GM23338 (cell line): ENCODE measurements at regions not wholly inside any gene's neighbourhood (a gene's known extent, or its start where the extent isn't known, plus 50 kb on each side); places are given as distances from the start of the nearest gene placed in this dataset.
"Not testable (repeated sequence)": the region's sequence is repeated elsewhere in the genome, so short reads cannot be mapped to it uniquely, and the experiment has no call there.

ENCODE experiments used
- ATAC-seq: fragments of 200-7000 bp; cut with Tn5 transposase; 3 replicates; pipeline ENCODE4 v1.9.1; 2020
- DNase-seq: peaks from one replicate; pipeline ENCODE4 v3.0.0-alpha.2; 2015; ENCODE audit warnings: low spot score
- H2AFZ ChIP-seq: fragments of 200-600 bp; sonication (generic); 2 replicates; pipeline ENCODE4 v1.8.0; 2016; ENCODE audit warnings: antibody characterized with exemption, mild to moderate bottlenecking, moderate library complexity
- H3F3A ChIP-seq: fragments of 200-600 bp; sonication (generic); replicated peaks from 2 replicates; pipeline ENCODE4 v1.8.0; 2017; ENCODE audit warnings: antibody characterized with exemption, mixed run types, low read depth
- H3K27ac ChIP-seq: fragments of 200-600 bp; sonication (generic); 2 replicates; pipeline ENCODE4 v1.6.1; 2016; ENCODE audit warnings: low read depth
- H3K27me3 ChIP-seq: fragments of 200-600 bp; sonication (generic); 2 replicates; pipeline ENCODE4 v1.8.0; 2016; ENCODE audit warnings: mild to moderate bottlenecking, mixed run types, moderate library complexity; ENCODE audit not compliant: insufficient read depth
- H3K36me3 ChIP-seq: fragments of 200-600 bp; sonication (generic); 2 replicates; pipeline ENCODE4 v1.8.0; 2016; ENCODE audit warnings: mild to moderate bottlenecking; ENCODE audit not compliant: insufficient read depth
- H3K4me1 ChIP-seq: fragments of 200-600 bp; sonication (generic); 2 replicates; pipeline ENCODE4 v1.8.0; 2016; ENCODE audit warnings: mild to moderate bottlenecking, moderate library complexity; ENCODE audit not compliant: insufficient read depth
- H3K4me2 ChIP-seq: fragments of 200-600 bp; sonication (generic); 2 replicates; pipeline ENCODE4 v1.7.1; 2017; ENCODE audit warnings: mixed run types
- H3K4me3 ChIP-seq: fragments of 200-600 bp; sonication (generic); 2 replicates; pipeline ENCODE4 v1.6.1; 2016; ENCODE audit warnings: mixed run types
- H3K79me2 ChIP-seq: fragments of 200-600 bp; sonication (generic); replicated peaks from 2 replicates; pipeline ENCODE4 v1.8.0; 2017; ENCODE audit warnings: mild to moderate bottlenecking; ENCODE audit not compliant: insufficient read depth
- H3K9me2 ChIP-seq: fragments of 200-600 bp; sonication (generic); 2 replicates; pipeline ENCODE4 v1.8.0; 2017; ENCODE audit not compliant: insufficient read depth
- H4K20me1 ChIP-seq: fragments of 200-600 bp; sonication (generic); replicated peaks from 2 replicates; pipeline ENCODE4 v1.8.0; 2017; ENCODE audit warnings: mild to moderate bottlenecking; ENCODE audit not compliant: insufficient read depth
- H3K27ac Mint-ChIP-seq: 2 replicates; pipeline ENCODE4 v1.8.0; 2020; ENCODE audit warnings: inconsistent platforms, mild to moderate bottlenecking, moderate library complexity, mixed read lengths
- H3K27me3 Mint-ChIP-seq: 3 replicates; pipeline ENCODE4 v1.8.0; 2022; ENCODE audit warnings: low read depth, mild to moderate bottlenecking, moderate library complexity, mixed read lengths, inconsistent platforms; ENCODE audit not compliant: insufficient read depth, poor library complexity
- H3K36me3 Mint-ChIP-seq: 3 replicates; pipeline ENCODE4 v1.8.0; 2021; ENCODE audit warnings: low read depth, mild to moderate bottlenecking, inconsistent platforms, moderate library complexity, mixed read lengths
- H3K4me1 Mint-ChIP-seq: 3 replicates; pipeline ENCODE4 v1.8.0; 2020; ENCODE audit warnings: mild to moderate bottlenecking, inconsistent platforms, mixed read lengths
- H3K4me3 Mint-ChIP-seq: 3 replicates; pipeline ENCODE4 v1.8.0; 2021; ENCODE audit warnings: moderate library complexity, mild to moderate bottlenecking, inconsistent platforms, mixed read lengths
- H3K9me3 Mint-ChIP-seq: 3 replicates; pipeline ENCODE4 v1.8.0; 2020; ENCODE audit warnings: moderate library complexity, mild to moderate bottlenecking, inconsistent platforms, mixed read lengths
- CREB1 ChIP-seq: fragments of 250-450 bp; sonication (Bioruptor Pico); IDR thresholded peaks from 2 replicates; pipeline ENCODE4 v1.5.0; 2020; ENCODE audit warnings: low read depth, mild to moderate bottlenecking, moderate library complexity
- EZH2phosphoT487 ChIP-seq: fragments of 200-600 bp; sonication (generic); IDR thresholded peaks from one replicate; pipeline ENCODE4 v1.8.1; 2018; ENCODE audit warnings: antibody characterized with exemption; ENCODE audit not compliant: unreplicated experiment
- NANOG ChIP-seq: IDR thresholded peaks from 2 replicates; pipeline ENCODE4 v1.6.1; 2016; ENCODE audit warnings: antibody characterized with exemption, borderline replicate concordance
- POLR2AphosphoS5 ChIP-seq: IDR thresholded peaks from 2 replicates; pipeline ENCODE4 v1.6.1; 2016; ENCODE audit warnings: antibody characterized with exemption, low read depth
- STAT1 ChIP-seq: IDR thresholded peaks from one replicate; pipeline ENCODE4 v1.6.1; 2016; ENCODE audit warnings: antibody characterized with exemption; ENCODE audit not compliant: unreplicated experiment
- ZNF114 ChIP-seq: fragments of 250-450 bp; sonication (Bioruptor Pico); IDR thresholded peaks from 2 replicates; pipeline ENCODE4 v1.5.0; 2020; ENCODE audit warnings: mild to moderate bottlenecking, moderate library complexity
- ZNF331 ChIP-seq: fragments of 250-450 bp; sonication (Bioruptor Pico); IDR thresholded peaks from 2 replicates; pipeline ENCODE4 v1.5.0; 2020; ENCODE audit warnings: low read depth, mild to moderate bottlenecking, moderate library complexity
- TF ChIP-seq, protein P1 (sequence below), 2 experiments: fragments of 200-600 bp in 1 of 2; sonication (generic) in 1 of 2; conservative IDR thresholded peaks; 2 replicates each; pipeline versions ENCODE4 v1.5.1 to v1.6.1; 2016 to 2017; ENCODE audit warnings: antibody characterized with exemption in 2 of 2, low read depth in 2 of 2, mild to moderate bottlenecking in 2 of 2, moderate library complexity in 1 of 2
- TF ChIP-seq, protein P2 (sequence below): IDR thresholded peaks from 2 replicates; pipeline ENCODE4 v1.6.1; 2016; ENCODE audit warnings: antibody characterized with exemption
- TF ChIP-seq, protein P3 (sequence below): IDR thresholded peaks from one replicate; pipeline ENCODE4 v1.6.1; 2018; ENCODE audit warnings: antibody characterized with exemption; ENCODE audit not compliant: unreplicated experiment
- TF ChIP-seq, protein P4 (sequence below): fragments of 250-450 bp; sonication (Bioruptor Pico); IDR thresholded peaks from 2 replicates; pipeline ENCODE4 v1.5.0; 2020; ENCODE audit warnings: mild to moderate bottlenecking, moderate library complexity

DNA sequence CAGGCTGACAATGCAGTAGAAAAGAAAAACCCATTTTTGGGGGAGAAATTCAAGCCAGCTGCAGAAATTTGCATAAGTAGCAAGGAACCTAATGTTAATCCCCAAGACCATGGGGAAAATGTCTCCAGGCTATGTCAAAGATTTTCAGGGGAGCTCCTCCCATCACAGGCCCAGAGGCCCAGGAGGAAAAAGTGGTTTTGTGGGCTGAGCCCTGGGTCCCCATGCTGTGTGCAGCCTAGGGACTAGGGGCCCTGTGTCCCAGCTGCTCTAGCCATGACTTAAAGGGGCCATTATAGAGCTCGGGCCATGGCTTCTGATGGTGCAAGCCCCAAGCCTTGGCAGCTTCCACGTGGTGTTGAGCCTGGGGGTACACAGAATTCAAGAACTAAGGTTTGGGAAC, 719.0 kb downstream of the TLE1 start:
- H3K4me1 Mint-ChIP-seq = peaks cover 11% of the 10 kb centered on the region
- H3K4me3 Mint-ChIP-seq, H3K27ac Mint-ChIP-seq, H3F3A ChIP-seq, DNase-seq, H3K27me3 ChIP-seq, H3K4me1 ChIP-seq, H3K4me3 ChIP-seq, H3K27me3 Mint-ChIP-seq, H3K27ac ChIP-seq, H3K9me2 ChIP-seq, H4K20me1 ChIP-seq, H3K36me3 ChIP-seq, H2AFZ ChIP-seq, ATAC-seq, H3K4me2 ChIP-seq, H3K79me2 ChIP-seq: not testable (repeated sequence)
- H3K36me3 Mint-ChIP-seq = peaks cover 45% of the 10 kb centered on the region
- H3K9me3 Mint-ChIP-seq = peaks cover 45% of the 10 kb centered on the region

DNA sequence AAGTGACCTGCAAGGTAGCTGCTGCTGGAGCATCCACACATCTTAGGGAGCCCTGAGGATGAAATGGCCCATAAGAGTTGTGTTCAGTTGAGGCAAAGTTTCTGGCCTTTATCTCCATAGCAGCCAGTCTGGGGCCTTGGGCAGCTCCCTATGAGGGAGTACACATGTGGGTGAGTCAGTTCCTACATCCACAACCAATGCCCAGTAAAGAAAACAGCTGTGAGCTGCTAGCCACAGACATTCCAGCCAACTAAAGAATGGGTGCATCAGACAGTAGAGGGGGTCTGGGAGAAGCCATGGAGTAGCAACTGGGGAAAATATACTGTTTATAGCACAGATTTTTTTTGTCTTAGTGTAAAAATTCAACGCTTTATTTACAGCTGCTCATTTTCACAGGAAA, 720.7 kb downstream of the TLE1 start:
- peaks cover 2% of the 10 kb centered on the region; the same call in 1 of the 3 replicates for H3K4me1 Mint-ChIP-seq
- Histone ChIP-seq H3K27me3 (no peaks in the 10 kb centered on the region), H3K27ac (no peak overlapping the region), H2AFZ (no peak overlapping the region), H3K36me3 (no peaks in the 10 kb centered on the region), H3K4me2 (no peak overlapping the region), H4K20me1 (no peaks in the 10 kb centered on the region), H3F3A (no peaks in the 10 kb centered on the region), H3K4me3 (no peak overlapping the region), H3K4me1 (no peaks in the 10 kb centered on the region), H3K9me2 (0 out of 2 replicates have a peak, but pooled peaks cover 9% of the 10 kb centered on the region), H3K79me2 (no peaks in the 10 kb centered on the region)
- no peaks in the 10 kb centered on the region for H3K27me3 Mint-ChIP-seq
- H3K27ac Mint-ChIP-seq = no peak overlapping the region
- no peak for ATAC-seq
- H3K9me3 Mint-ChIP-seq = peaks cover 30% of the 10 kb centered on the region
- no peak for DNase-seq
- H3K4me3 Mint-ChIP-seq = no peak overlapping the region
- peaks cover 31% of the 10 kb centered on the region for H3K36me3 Mint-ChIP-seq
- TF ChIP-seq ZNF114 (CRISPR knock-in tag) = no peak
- TF ChIP-seq, protein P1, sequence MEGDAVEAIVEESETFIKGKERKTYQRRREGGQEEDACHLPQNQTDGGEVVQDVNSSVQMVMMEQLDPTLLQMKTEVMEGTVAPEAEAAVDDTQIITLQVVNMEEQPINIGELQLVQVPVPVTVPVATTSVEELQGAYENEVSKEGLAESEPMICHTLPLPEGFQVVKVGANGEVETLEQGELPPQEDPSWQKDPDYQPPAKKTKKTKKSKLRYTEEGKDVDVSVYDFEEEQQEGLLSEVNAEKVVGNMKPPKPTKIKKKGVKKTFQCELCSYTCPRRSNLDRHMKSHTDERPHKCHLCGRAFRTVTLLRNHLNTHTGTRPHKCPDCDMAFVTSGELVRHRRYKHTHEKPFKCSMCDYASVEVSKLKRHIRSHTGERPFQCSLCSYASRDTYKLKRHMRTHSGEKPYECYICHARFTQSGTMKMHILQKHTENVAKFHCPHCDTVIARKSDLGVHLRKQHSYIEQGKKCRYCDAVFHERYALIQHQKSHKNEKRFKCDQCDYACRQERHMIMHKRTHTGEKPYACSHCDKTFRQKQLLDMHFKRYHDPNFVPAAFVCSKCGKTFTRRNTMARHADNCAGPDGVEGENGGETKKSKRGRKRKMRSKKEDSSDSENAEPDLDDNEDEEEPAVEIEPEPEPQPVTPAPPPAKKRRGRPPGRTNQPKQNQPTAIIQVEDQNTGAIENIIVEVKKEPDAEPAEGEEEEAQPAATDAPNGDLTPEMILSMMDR (conservative IDR thresholded peaks at IDR 0.05; ENCODE audit: low read depth in 2 of 2) = no peak
- TF ChIP-seq, protein P2, sequence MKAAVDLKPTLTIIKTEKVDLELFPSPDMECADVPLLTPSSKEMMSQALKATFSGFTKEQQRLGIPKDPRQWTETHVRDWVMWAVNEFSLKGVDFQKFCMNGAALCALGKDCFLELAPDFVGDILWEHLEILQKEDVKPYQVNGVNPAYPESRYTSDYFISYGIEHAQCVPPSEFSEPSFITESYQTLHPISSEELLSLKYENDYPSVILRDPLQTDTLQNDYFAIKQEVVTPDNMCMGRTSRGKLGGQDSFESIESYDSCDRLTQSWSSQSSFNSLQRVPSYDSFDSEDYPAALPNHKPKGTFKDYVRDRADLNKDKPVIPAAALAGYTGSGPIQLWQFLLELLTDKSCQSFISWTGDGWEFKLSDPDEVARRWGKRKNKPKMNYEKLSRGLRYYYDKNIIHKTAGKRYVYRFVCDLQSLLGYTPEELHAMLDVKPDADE = no peak
- no peak for TF ChIP-seq EZH2phosphoT487
- no peak for TF ChIP-seq CREB1 (CRISPR knock-in tag)
- TF ChIP-seq, protein P3, sequence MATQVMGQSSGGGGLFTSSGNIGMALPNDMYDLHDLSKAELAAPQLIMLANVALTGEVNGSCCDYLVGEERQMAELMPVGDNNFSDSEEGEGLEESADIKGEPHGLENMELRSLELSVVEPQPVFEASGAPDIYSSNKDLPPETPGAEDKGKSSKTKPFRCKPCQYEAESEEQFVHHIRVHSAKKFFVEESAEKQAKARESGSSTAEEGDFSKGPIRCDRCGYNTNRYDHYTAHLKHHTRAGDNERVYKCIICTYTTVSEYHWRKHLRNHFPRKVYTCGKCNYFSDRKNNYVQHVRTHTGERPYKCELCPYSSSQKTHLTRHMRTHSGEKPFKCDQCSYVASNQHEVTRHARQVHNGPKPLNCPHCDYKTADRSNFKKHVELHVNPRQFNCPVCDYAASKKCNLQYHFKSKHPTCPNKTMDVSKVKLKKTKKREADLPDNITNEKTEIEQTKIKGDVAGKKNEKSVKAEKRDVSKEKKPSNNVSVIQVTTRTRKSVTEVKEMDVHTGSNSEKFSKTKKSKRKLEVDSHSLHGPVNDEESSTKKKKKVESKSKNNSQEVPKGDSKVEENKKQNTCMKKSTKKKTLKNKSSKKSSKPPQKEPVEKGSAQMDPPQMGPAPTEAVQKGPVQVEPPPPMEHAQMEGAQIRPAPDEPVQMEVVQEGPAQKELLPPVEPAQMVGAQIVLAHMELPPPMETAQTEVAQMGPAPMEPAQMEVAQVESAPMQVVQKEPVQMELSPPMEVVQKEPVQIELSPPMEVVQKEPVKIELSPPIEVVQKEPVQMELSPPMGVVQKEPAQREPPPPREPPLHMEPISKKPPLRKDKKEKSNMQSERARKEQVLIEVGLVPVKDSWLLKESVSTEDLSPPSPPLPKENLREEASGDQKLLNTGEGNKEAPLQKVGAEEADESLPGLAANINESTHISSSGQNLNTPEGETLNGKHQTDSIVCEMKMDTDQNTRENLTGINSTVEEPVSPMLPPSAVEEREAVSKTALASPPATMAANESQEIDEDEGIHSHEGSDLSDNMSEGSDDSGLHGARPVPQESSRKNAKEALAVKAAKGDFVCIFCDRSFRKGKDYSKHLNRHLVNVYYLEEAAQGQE = no peak
- no peak for TF ChIP-seq NANOG
- TF ChIP-seq STAT1 = no peak
- TF ChIP-seq ZNF331 (CRISPR knock-in tag) = no peak
- TF ChIP-seq POLR2AphosphoS5 = no peak
- TF ChIP-seq, protein P4, sequence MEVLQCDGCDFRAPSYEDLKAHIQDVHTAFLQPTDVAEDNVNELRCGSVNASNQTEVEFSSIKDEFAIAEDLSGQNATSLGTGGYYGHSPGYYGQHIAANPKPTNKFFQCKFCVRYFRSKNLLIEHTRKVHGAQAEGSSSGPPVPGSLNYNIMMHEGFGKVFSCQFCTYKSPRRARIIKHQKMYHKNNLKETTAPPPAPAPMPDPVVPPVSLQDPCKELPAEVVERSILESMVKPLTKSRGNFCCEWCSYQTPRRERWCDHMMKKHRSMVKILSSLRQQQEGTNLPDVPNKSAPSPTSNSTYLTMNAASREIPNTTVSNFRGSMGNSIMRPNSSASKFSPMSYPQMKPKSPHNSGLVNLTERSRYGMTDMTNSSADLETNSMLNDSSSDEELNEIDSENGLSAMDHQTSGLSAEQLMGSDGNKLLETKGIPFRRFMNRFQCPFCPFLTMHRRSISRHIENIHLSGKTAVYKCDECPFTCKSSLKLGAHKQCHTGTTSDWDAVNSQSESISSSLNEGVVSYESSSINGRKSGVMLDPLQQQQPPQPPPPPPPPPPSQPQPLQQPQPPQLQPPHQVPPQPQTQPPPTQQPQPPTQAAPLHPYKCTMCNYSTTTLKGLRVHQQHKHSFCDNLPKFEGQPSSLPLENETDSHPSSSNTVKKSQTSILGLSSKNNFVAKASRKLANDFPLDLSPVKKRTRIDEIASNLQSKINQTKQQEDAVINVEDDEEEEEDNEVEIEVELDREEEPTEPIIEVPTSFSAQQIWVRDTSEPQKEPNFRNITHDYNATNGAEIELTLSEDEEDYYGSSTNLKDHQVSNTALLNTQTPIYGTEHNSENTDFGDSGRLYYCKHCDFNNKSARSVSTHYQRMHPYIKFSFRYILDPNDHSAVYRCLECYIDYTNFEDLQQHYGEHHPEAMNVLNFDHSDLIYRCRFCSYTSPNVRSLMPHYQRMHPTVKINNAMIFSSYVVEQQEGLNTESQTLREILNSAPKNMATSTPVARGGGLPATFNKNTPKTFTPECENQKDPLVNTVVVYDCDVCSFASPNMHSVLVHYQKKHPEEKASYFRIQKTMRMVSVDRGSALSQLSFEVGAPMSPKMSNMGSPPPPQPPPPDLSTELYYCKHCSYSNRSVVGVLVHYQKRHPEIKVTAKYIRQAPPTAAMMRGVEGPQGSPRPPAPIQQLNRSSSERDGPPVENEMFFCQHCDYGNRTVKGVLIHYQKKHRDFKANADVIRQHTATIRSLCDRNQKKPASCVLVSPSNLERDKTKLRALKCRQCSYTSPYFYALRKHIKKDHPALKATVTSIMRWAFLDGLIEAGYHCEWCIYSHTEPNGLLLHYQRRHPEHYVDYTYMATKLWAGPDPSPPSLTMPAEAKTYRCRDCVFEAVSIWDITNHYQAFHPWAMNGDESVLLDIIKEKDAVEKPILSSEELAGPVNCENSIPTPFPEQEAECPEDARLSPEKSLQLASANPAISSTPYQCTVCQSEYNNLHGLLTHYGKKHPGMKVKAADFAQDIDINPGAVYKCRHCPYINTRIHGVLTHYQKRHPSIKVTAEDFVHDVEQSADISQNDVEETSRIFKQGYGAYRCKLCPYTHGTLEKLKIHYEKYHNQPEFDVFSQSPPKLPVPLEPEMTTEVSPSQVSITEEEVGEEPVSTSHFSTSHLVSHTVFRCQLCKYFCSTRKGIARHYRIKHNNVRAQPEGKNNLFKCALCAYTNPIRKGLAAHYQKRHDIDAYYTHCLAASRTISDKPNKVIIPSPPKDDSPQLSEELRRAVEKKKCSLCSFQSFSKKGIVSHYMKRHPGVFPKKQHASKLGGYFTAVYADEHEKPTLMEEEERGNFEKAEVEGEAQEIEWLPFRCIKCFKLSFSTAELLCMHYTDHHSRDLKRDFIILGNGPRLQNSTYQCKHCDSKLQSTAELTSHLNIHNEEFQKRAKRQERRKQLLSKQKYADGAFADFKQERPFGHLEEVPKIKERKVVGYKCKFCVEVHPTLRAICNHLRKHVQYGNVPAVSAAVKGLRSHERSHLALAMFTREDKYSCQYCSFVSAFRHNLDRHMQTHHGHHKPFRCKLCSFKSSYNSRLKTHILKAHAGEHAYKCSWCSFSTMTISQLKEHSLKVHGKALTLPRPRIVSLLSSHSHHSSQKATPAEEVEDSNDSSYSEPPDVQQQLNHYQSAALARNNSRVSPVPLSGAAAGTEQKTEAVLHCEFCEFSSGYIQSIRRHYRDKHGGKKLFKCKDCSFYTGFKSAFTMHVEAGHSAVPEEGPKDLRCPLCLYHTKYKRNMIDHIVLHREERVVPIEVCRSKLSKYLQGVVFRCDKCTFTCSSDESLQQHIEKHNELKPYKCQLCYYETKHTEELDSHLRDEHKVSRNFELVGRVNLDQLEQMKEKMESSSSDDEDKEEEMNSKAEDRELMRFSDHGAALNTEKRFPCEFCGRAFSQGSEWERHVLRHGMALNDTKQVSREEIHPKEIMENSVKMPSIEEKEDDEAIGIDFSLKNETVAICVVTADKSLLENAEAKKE (CRISPR knock-in tag) = no peak
